GM19455 (cell line): ENCODE measurements at regions not wholly inside any gene's neighbourhood (a gene's known extent, or its start where the extent isn't known, plus 50 kb on each side); places are given as distances from the start of the nearest gene placed in this dataset.
"Not testable (repeated sequence)": the region's sequence is repeated elsewhere in the genome, so short reads cannot be mapped to it uniquely, and the experiment has no call there.

Source experiments
- ATAC-seq: cut with Tn5 transposase; IDR thresholded peaks from one replicate; pipeline ENCODE4 v1.9.1; 2021; ENCODE audit not compliant: unreplicated experiment

DNA sequence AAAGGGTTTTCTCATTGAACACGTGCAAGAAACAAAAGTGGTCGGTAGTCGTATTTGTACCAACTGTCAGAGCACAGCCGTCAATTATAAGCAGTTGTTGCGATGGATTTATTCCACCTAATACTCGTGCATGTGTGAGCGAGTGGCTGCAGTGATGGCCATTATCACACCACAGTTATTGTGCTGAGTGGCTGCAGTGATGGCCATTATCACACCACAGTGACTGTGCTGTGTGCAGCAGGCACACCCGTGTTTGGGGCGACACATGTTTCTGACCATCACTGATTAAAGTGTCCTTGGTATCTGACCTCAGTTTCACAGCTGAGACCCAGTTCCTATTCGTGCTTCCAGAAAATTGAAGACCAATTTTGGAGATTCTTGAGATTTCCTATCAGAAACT lies 142.9 kb upstream of the PFKP start:
- no peak for ATAC-seq

DNA sequence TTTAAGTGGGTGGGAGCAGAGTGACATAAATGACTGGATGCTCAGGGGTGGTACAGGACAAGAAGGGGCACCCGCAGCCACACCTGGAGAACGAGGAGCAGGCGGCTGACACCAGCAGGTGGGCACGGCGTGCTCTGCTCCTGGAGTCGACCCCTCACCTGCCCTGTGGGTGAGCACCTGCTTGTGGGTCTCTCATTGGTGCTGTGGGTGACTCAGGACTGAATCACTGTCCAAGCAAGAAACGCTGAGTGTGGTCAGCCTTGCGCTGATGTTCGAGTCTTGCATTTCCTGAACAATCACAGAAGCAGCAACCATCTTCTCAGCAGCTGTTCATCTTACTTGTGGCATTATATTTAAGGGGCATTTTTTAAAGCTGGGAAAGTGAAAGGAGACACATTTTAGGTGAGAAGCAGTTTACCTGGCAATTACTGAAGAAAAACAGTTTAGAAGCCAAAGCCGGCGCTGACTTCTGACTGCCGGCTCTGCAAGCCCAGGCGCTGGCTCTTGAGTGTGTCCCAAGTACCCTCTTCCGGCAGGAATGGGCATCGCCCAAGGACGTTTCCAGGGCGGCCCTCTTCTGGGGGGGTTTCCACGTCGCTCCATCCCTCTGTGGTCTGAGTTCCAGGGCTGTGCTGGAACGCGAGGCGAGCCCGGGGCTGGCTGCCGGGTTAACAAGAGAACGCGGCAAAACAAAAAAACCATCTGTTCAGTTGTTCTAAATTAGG lies 145.2 kb upstream of the PFKP start:
- ATAC-seq, result no peak

DNA sequence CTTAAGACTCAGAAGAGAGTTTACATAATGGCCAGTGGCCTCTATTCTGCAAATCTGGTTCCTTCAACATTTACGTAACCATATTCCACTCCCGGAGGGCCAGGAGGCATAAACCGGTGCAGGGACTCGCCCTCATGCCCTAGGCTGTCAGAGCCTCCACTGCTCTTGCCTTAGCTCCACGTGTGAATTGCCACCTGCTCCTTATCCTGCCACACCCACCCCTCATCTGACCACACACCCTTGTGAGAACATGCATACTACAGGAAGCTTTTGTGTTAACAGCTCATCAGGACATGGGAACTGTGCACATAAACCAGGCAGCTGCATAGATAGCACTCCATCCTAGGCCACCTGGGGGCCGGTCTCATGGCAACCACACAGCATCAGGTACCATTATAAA lies 146.7 kb upstream of the PFKP start:
- ATAC-seq, result no peak

DNA sequence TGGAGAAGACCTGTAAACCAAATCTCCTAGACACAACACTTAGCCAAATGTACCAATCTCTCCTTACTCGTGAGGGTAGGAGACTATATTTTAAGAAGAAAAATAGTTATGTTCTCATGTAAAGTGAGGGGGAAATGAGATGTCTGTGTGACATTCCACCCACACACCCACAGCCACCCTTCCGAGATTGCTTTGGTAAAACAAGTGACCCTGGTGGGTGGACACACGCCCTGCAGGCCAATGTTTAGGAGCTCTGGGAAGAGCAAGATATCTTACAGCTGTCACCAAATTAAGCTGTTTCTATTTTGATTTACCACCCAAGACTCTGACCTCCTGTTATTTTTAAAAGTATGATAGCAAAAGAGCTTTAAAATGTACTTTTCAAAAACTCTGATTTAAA lies 147.2 kb upstream of the PFKP start:
- ATAC-seq, result no peak

DNA sequence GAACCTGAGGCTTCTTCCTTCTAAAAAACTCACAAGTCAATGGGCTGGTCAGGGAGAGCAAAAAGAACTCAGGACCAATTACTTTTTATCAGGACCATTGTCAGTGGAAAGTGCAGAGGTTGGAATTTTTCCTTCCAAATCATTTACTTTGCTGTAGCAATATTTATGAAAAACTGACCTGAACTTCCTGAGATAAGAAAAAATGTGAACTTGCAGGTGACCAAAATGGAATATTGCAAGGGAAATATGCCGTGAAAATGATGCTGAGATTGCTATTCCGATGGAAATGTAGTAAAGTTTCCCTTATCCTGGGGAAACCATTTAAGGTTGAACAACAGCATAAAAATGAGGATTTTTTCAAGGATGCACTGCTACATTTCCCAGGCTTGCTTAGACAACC lies 148.3 kb upstream of the PFKP start:
- ATAC-seq, result no peak

DNA sequence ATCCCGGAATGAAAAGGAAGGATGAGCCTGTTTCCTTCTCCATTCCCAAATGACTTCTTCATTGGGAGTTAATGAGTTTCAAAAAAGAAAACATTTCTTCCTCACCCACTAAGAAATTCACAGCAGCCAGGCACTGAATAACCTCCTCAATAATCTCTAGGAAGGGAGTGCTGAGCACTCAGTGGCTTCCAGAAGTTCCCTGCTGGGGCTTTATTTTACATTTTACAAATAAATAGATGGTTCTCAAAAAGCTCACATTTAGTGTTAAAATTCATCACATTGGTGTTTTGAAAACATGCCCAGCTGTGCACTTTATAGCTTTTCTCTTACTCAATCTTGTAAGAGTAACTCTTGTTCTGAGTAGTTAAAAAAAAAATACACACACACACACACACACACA lies 148.9 kb upstream of the PFKP start:
- ATAC-seq, result no peak

DNA sequence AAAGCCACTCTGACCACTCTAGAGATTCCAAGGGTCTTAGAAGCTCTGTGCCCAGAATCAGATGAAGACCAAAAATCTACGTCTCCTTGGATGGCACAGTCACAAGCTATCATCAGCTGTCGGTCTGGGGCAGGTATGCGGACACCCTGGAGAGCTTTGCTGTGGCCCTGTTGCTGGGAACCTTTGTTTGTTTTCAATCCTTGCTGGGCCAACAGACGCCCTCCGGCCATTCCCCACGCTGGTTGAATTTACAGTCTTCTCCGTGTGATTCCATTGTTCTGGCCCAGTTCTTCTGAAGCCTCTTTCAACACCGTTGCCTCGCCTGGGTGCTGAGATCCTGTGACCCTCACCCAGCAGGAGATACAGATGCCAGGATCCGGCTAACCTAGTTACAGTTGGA lies 149.4 kb upstream of the PFKP start:
- ATAC-seq, result no peak

DNA sequence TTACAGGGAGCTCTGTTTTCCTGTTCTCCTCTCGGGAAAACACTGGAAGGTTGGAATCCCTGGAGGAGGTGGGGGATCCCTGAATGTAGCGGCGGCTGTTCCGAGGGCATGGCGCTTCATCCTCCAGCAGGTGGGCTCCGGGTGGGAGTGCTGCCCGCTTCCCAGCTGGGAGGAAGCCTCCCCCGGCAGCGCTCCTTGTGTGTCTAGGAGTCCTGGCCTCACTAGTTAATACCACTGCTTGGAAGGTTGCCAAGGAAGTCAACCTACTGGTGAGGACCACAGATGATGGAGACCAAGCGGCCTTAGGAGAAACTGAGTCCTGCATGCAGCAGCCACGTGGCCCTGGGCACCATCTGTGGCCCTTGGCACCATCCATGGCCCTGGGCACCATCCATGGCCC lies 151.9 kb upstream of the PFKP start:
- no peak for ATAC-seq

DNA sequence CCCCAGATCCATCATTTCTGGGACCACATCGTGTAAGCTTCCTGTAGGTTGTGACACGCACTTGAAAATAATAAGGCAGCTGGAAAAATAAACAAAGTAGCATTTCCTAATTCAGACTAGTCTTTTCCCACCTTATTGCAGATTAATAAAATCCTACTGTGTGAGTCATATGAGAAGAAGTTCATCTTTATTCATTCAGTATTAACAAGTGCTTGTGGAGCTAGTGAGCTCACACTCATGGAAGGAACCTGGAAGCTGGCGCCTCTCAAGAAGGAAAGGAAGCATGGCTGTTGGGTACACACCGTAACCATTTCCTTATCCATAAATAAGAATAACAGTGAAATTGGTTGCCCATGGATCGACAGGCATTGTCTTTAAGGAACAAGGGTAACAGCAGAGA lies 152.6 kb upstream of the PFKP start:
- ATAC-seq, result no peak

DNA sequence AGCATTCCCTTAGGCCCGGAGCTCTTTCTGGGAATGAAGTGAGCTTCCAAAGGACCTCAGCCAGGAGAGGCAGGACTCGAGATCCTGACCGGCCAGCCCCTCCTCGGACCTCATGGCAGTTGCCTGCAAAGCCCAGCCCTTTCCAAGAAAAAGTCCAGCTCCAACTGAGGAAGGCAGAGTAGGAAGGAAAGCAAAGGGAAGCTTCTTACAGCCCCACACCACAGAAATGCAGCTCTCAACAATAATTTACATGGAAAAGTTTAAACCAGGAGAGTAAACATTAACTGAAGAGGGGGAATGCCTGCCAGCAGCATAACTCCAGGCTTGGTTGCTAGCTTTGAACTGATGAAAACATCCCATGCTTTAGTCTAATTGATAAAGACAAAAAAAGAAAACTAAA lies 153.9 kb upstream of the PFKP start:
- no peak for ATAC-seq

DNA sequence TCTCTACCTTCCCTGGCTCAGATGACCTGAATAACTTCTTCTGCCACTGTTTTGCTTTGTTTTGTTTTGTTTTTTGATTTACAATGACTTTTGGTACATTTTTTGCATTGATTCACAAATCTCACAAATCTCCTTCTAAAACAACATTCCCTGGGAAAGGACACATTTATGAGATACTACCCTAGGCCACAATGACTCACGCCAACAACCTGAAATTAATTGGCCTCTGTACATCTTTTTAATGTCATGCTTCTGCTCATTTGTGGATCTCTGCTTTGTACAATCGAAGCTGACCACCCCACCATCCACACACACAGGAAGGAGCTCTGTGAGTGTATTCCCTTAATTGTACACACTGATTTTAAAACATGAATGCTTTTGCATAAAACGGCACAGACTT lies 156.7 kb upstream of the PFKP start:
- ATAC-seq, result no peak

DNA sequence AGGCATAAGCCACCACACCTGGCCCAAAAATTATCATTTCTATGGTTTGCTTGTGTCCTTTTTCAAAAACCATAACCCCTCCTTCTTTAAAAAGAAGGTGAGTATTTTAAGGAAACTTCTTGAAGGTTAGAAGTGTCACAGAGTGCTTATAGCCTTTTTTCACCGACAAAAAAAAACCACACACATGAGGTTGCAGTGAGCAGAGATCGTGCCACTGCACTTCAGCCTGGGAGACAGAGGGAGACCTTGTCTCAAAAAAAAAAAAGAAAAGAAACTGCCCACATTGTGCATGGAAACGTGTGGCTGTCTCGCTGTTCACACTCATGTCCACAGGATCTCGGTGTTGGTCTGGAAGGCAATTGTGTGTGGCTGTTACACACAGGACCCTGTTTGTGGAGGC lies 157.4 kb upstream of the PFKP start:
- no peak for ATAC-seq

DNA sequence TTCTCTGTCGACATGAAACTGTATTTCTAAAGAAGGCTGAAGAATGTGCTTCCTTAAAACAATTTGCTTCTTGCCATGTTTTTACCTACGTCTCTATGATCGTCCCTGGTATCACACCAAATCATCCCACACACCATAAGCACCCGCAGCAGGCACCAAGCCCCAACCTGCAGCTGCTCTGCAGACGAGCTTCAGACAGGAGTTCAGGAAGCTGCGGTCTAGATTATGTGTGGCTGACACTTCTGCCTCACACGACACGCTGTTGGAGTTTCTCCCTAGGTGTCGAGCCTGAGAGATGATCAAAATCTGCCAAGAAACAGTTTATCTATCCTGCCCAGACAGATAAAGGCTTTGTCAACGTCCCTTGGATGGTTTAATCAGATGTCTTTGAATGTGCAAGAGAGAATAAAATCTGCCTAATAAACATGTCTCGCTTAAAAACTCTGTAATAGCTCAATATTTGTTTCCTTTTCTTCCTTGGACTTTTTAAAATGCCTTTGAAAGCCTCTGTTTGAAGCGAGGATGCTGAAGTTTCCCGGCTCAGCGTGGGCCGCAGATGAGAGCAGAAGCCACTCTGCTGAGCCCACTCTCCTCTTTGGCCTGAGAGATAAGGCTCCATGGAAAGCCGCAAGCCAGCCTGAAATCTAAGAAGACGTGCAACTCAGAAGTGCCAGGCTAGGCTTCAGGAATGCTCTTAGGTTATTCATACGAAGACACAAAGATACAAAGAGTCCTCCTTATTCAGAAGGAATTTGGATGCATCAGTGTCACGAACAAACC lies 158.3 kb upstream of the PFKP start:
- no peak for ATAC-seq

DNA sequence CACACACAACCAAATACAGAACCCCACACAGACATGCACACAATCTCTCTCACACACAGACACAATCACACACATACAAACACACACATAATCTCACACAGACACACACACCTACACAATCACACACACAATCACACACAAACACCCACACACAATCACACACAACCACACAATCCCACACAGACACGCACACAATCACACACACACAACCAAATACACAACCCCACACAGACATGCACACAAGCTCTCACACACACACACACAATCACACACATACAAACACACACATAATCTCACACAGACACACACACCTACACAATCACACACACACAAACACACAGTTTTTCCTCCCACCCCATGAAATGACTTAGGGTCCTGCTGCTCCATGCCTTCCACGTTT lies 160.4 kb upstream of the PFKP start:
- no peak for ATAC-seq

DNA sequence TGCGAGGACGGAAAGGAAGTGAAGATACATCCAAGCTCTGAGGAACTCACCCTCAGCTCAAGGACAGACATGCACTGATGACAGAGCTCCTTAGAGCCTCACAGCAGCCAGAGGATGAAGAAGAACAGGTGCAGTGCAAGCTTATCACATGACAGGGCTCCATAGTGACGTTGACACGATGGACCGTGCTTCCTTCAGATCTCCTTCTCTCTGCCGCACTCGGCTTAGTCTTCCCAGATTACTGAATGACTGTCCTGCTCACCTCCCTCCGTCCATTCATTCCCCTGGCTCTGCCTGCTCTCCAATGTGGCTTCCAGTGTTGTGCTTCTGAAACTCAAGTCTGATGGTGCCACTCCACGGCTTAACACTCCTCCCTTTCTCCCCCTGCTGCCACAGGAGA lies 161.5 kb upstream of the PFKP start:
- ATAC-seq, result no peak

DNA sequence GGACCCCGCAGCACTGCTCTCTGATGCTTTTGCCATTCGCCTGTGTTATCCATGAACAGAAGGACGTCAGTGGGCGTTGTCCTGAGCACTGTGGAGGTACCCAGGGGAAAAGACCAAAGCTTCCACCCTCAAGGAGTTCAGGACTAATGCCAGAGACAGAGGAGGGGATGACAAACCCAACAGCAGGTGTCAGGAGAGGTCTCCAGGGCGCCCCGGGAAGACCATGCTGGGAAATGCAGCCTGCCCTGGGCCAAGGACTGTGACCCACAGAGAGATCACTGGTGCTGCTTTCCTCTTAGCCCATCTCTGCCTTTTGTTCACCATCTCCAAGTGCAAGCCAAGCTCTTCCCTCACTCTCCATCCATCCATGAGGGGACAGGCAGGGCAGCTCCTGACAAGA lies 166.8 kb upstream of the PFKP start:
- no peak for ATAC-seq

DNA sequence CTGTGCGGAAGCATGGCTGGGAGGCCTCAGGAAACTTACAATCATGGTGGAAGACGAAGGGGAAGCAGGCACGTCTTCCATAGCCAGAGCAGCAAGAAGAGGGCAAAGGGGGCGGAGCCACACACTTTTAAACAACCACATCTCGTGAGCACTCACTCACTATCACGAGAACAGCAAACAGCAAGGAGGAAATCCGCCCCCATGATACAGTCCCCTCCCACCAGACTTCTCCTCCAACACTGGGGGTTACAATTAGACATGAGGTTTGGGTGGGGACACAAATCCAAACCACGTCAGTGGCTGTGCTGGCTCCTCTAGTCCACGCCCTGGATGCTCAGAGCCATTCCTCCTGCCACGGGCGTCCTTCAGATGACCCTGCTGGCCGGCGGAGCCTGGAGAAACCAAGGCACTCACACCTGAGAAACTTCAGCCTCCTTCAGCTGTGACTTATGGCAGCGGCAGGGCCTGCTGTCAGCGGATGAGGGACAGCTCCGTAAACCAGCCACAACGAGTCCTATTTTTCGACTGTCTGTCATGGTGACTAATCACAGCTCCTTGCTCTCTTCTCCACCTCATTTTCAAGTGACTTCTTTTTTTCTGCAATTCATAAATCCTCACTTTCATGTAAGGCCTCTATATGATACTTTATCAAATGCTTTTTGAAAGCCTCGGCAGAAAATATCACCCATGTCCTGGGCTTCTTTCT lies 167.9 kb upstream of the PFKP start:
- no peak for ATAC-seq

DNA sequence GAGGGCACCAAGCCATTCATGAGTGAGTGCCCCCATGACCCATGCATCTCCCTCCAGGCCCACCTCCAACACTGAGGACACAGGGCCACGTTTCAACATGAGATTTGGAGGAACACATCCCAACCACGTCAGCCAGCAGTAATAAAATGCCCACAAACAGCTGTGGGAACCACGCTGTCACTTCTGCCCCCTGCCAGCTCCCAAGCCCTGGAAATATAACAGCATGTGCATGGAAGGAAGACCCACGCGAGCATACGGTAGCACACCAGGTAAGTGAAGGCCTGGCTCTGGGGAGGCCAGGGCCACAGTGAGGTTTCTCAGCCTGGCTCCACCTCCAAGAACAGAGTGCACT lies 168.9 kb upstream of the PFKP start:
- ATAC-seq, result no peak

DNA sequence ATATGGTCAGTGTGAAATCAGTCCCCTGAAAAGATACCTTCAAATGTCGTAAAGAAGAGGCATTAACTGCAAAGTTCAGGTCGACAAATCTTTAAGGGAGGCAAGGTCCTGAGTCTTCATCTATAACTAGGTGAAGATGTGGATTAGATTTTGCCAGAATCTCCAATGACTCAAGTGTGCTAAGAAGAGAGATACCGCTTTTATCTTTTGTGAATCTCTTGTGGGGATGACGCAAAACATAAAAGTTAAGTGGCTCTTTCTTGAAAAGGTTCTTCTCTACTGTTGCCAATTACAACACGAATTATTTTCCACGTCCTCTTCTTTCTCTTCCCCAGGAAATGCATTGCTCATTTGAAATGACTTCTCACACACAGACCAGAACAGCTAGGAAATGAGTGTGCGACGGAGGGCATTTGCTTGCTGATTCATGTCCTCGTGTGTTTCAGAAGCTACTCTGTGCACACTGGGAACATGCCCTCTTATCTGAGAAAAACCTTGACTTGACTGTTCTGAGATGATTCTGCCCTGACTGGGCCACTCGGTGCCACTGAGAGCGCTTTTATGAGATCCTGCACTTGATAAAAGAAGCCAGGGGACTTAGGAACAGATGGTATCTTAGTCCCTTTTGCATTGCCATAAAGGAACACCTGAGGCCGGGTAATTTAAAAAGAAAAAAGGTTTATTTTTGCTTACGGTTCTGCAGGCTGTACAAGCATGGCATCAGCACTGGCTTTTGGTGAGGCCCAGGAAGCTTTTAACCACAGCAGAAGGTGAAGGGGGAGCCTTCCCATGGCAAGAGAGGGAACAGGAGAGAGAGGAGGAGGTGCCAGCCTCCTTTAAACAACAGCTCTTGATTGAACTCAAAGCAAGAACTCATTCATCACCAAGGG lies 169.5 kb upstream of the PFKP start:
- no peak for ATAC-seq

DNA sequence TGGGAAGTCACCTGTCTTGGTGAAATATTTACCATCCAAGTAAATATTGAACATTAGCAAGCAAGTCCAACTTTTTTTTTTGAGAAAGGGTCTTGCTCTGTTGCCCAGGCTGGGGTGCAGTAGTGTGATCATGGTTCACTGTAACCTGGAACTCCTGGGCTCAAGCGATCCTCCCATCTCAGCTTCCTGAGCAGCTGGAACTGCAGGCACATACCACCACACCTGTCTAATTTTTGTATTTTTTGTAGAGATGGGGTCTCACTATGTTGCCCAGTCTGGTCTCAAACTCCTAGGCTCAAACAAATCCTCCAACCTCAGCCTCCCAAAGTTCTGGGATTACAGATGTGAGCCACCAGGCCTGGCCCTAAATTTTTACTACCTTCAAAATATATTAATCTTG lies 171.0 kb upstream of the PFKP start:
- ATAC-seq, result not testable (repeated sequence)

DNA sequence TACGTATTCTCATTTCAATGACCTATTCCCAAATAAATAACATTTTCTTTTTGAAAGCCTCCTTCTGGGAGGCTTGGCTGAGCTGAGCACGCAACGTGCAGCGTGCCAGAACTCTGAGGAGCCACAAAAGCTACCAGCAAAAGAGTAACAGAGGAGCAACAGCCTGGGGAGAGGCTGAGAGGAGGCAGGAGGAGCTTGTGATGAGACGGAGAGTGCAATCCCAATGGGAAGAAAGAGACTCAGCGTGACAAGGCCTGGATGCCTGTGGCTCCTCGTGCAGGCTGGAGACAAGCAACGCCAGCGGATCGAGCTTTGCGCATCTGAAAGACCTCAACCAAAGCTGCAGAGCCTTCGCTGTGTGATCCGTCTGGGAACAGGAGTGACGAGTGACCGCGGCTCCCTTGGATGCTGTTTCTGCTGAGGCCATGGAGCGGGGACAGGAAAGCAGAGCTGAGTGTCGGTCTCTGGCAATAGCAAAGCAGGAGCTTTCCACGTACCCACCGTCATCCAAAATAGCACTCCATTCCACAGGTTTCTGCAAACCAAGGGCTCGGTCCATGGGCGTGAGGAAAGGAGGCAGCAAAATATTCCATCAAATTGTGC lies 171.7 kb upstream of the PFKP start:
- no peak for ATAC-seq
